GM19239 (cell line): ENCODE measurements at regions not wholly inside any gene's neighbourhood (a gene's known extent, or its start where the extent isn't known, plus 50 kb on each side); places are given as distances from the start of the nearest gene placed in this dataset.

Experiments used
- DNase-seq: peaks from one replicate; pipeline ENCODE4 v3.0.0; 2011; ENCODE audit warnings: low spot score; ENCODE audit not compliant: insufficient read length
- FAIRE-seq: peaks from 2 replicates; lab custom pipeline; 2011; peaks lifted over from hg19 to GRCh38; lab: Jason Lieb, UNC

GRCh38 chr10:130364631-130365411 is 228.6 kb downstream of the GLRX3 start:
- no peak for DNase-seq

GRCh38 chr10:130368761-130369560 is 232.8 kb downstream of the GLRX3 start:
- DNase-seq (no peak), FAIRE-seq (no peak)

More at GRCh38 chr10:130364631-130365411, 228.6 kb downstream of the GLRX3 start:
- FAIRE-seq: no peak

- DNase-seq: no peak
- no peak for FAIRE-seq
Measured at GRCh38 chr10:130369645-130370381, 233.6 kb downstream of the GLRX3 start.

GRCh38 chr10:130370721-130371120 is 234.5 kb downstream of the GLRX3 start:
- DNase-seq (no peak), FAIRE-seq (no peak)

- DNase-seq (no peak), FAIRE-seq (no peak)
Measured at GRCh38 chr10:130371156-130371555, 235.0 kb downstream of the GLRX3 start.

- DNase-seq (no peak), FAIRE-seq (no peak)
Measured at GRCh38 chr10:130371666-130372065, 235.5 kb downstream of the GLRX3 start.

- DNase-seq (no peak), FAIRE-seq (no peak)
Measured at GRCh38 chr10:130372222-130372621, 236.0 kb downstream of the GLRX3 start.

GRCh38 chr10:130372866-130373265 is 236.7 kb downstream of the GLRX3 start:
- FAIRE-seq: no peak
- no peak for DNase-seq

GRCh38 chr10:130377986-130378540 is 241.9 kb downstream of the GLRX3 start:
- DNase-seq: no peak

GRCh38 chr10:130378556-130379400 is 242.6 kb downstream of the GLRX3 start:
- DNase-seq: no peak
- no peak for FAIRE-seq

More at GRCh38 chr10:130377986-130378540, 241.9 kb downstream of the GLRX3 start:
- no peak for FAIRE-seq

- DNase-seq: no peak
- FAIRE-seq: no peak
Measured at GRCh38 chr10:130380056-130380455, 243.9 kb downstream of the GLRX3 start.

- FAIRE-seq: no peak
- DNase-seq: no peak
Measured at GRCh38 chr10:130382031-130382430, 245.8 kb downstream of the GLRX3 start.

GRCh38 chr10:130387936-130388580 is 251.9 kb downstream of the GLRX3 start:
- no peak for DNase-seq
- no peak for FAIRE-seq

GRCh38 chr10:130388746-130389145 is 252.6 kb downstream of the GLRX3 start:
- no peak for FAIRE-seq
- no peak for DNase-seq

GRCh38 chr10:130389906-130390305 is 253.7 kb downstream of the GLRX3 start:
- no peak for FAIRE-seq
- no peak for DNase-seq

GRCh38 chr10:130392031-130392430 is 255.8 kb downstream of the GLRX3 start:
- FAIRE-seq: no peak
- DNase-seq: no peak

- DNase-seq (no peak), FAIRE-seq (no peak)
Measured at GRCh38 chr10:130393342-130393741, 257.2 kb downstream of the GLRX3 start.

- FAIRE-seq (no peak), DNase-seq (no peak)
Measured at GRCh38 chr10:130394832-130395231, 258.6 kb downstream of the GLRX3 start.
